ENCODE measurements at regions not wholly inside any gene's neighbourhood (a gene's known extent, or its start where the extent isn't known, plus 50 kb on each side); places are given as distances from the start of the nearest gene placed in this dataset.

DNA sequence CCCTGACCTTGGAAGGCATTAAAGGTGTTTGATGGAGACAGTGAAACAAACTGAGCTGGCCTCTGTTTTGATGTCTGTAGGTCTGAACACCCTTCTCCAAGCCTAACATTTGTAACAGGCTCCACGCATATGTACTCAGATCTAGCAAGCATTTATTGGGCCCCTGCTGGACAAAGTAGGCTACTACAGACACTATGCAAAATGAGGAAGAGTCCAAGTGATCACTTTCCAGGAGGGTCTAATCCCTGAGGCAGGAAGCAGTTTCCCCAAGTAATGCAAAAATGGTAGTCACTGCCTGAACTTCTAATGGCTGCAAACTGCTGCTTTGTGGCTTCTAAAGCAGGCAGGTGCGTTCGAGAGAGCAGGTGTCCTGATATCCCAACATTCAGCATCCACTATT lies 405.8 kb downstream of the MED13L start:
- TF ChIP-seq, protein P1, sequence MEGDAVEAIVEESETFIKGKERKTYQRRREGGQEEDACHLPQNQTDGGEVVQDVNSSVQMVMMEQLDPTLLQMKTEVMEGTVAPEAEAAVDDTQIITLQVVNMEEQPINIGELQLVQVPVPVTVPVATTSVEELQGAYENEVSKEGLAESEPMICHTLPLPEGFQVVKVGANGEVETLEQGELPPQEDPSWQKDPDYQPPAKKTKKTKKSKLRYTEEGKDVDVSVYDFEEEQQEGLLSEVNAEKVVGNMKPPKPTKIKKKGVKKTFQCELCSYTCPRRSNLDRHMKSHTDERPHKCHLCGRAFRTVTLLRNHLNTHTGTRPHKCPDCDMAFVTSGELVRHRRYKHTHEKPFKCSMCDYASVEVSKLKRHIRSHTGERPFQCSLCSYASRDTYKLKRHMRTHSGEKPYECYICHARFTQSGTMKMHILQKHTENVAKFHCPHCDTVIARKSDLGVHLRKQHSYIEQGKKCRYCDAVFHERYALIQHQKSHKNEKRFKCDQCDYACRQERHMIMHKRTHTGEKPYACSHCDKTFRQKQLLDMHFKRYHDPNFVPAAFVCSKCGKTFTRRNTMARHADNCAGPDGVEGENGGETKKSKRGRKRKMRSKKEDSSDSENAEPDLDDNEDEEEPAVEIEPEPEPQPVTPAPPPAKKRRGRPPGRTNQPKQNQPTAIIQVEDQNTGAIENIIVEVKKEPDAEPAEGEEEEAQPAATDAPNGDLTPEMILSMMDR (IDR thresholded peaks at IDR 0.05): peak in 5 of 6 experiments; percentile 29 to 46 (median 30)
- no peak for TF ChIP-seq POLR2AphosphoS5 (IDR thresholded peaks at IDR 0.05)
- TF ChIP-seq POLR2A (IDR thresholded peaks at IDR 0.05): no peak

Data from upper lobe of left lung (tissue), 4 donors.